Stimulated activated CD4-positive, alpha-beta T cell treated with anti-CD3 and anti-CD28 coated beads, Interleukin-15, amount 100 ng/mL, for 24 hours (primary cell): ENCODE measurements at regions not wholly inside any gene's neighbourhood (a gene's known extent, or its start where the extent isn't known, plus 50 kb on each side); places are given as distances from the start of the nearest gene placed in this dataset.

Experiments
- DNase-seq: peaks from one replicate; pipeline ENCODE4 v3.0.0-alpha.2; 2020

GRCh38 chr5:88613051-88613450, 269.9 kb downstream of the MEF2C start:
- DNase-seq = no peak

GRCh38 chr5:88610586-88610985, 272.4 kb downstream of the MEF2C start:
- DNase-seq = no peak

- no peak for DNase-seq
These were observed 275.5 kb downstream of the MEF2C start for GRCh38 chr5:88607492-88607891.

GRCh38 chr5:88606626-88607025, 276.4 kb downstream of the MEF2C start:
- DNase-seq = no peak

GRCh38 chr5:88606173-88606572, 276.8 kb downstream of the MEF2C start:
- DNase-seq = no peak

- peak; percentile 44 for DNase-seq
These were observed 280.4 kb downstream of the MEF2C start for GRCh38 chr5:88602584-88602983.

- no peak for DNase-seq
These were observed 288.5 kb downstream of the MEF2C start for GRCh38 chr5:88594441-88594840.

GRCh38 chr5:88588609-88589008, 294.4 kb downstream of the MEF2C start:
- no peak for DNase-seq

GRCh38 chr5:88583471-88583870, 299.5 kb downstream of the MEF2C start:
- DNase-seq = no peak

- no peak for DNase-seq
These were observed 289.7 kb upstream of the TMEM161B start for GRCh38 chr5:88558366-88558765.

GRCh38 chr5:88557881-88558280, 289.2 kb upstream of the TMEM161B start:
- no peak for DNase-seq

- no peak for DNase-seq
These were observed 288.5 kb upstream of the TMEM161B start for GRCh38 chr5:88557131-88557530.

- no peak for DNase-seq
These were observed 287.8 kb upstream of the TMEM161B start for GRCh38 chr5:88556406-88556805.

GRCh38 chr5:88555674-88556073, 287.0 kb upstream of the TMEM161B start:
- no peak for DNase-seq

- DNase-seq = no peak
These were observed 285.3 kb upstream of the TMEM161B start for GRCh38 chr5:88553986-88554385.

GRCh38 chr5:88553136-88553875, 284.7 kb upstream of the TMEM161B start:
- DNase-seq = no peak

GRCh38 chr5:88552426-88552825, 283.8 kb upstream of the TMEM161B start:
- no peak for DNase-seq

- no peak for DNase-seq
These were observed 283.2 kb upstream of the TMEM161B start for GRCh38 chr5:88551724-88552345.

- no peak for DNase-seq
These were observed 282.1 kb upstream of the TMEM161B start for GRCh38 chr5:88550736-88551135.

- no peak for DNase-seq
These were observed 279.6 kb upstream of the TMEM161B start for GRCh38 chr5:88548136-88548805.

GRCh38 chr5:88545338-88545737, 276.7 kb upstream of the TMEM161B start:
- DNase-seq = no peak

- DNase-seq = no peak
These were observed 276.0 kb upstream of the TMEM161B start for GRCh38 chr5:88544671-88545070.

GRCh38 chr5:88544136-88544645, 275.5 kb upstream of the TMEM161B start:
- no peak for DNase-seq

- DNase-seq = no peak
These were observed 274.1 kb upstream of the TMEM161B start for GRCh38 chr5:88542786-88543185.
